Loucy (cell line): ENCODE measurements at regions not wholly inside any gene's neighbourhood (a gene's known extent, or its start where the extent isn't known, plus 50 kb on each side); places are given as distances from the start of the nearest gene placed in this dataset.

Experiments used
- H2AFZ ChIP-seq: fragments of 200-600 bp; sonication (generic); 2 replicates; pipeline ENCODE4 v1.6.0; 2016; ENCODE audit warnings: antibody characterized with exemption, mild to moderate bottlenecking, low read length, moderate library complexity
- H3F3A ChIP-seq: fragments of 200-600 bp; 2 replicates; pipeline ENCODE4 v1.6.0; 2016; ENCODE audit warnings: antibody characterized with exemption, low read depth, mild to moderate bottlenecking
- H3K27me3 ChIP-seq: fragments of 200-600 bp; sonication (generic); 2 replicates; pipeline ENCODE4 v1.6.1; 2014; ENCODE audit warnings: low read length, mild to moderate bottlenecking; ENCODE audit not compliant: insufficient read depth, poor library complexity, severe bottlenecking
- H3K36me3 ChIP-seq: fragments of 200-600 bp; sonication (generic); 2 replicates; pipeline ENCODE4 v1.6.1; 2016; ENCODE audit warnings: low read length; ENCODE audit not compliant: insufficient read depth
- H3K4me1 ChIP-seq: fragments of 200-600 bp; sonication (generic); 2 replicates; pipeline ENCODE4 v1.5.1; 2014; ENCODE audit warnings: low read length, mild to moderate bottlenecking; ENCODE audit not compliant: insufficient read depth, poor library complexity, severe bottlenecking
- H3K4me2 ChIP-seq: fragments of 200-600 bp; sonication (generic); 2 replicates; pipeline ENCODE4 v1.6.0; 2014; ENCODE audit warnings: antibody characterized with exemption, low read length, low read depth, mild to moderate bottlenecking; ENCODE audit not compliant: poor library complexity, severe bottlenecking
- H3K4me3 ChIP-seq: fragments of 200-600 bp; sonication (generic); 2 replicates; pipeline ENCODE4 v1.5.1; 2014; ENCODE audit warnings: low read length, mild to moderate bottlenecking, mixed read lengths; ENCODE audit not compliant: poor library complexity, severe bottlenecking
- H3K79me2 ChIP-seq: fragments of 200-600 bp; sonication (generic); 2 replicates; pipeline ENCODE4 v1.6.1; 2014; ENCODE audit warnings: low read length; ENCODE audit not compliant: insufficient read depth
- H3K9ac ChIP-seq: fragments of 200-600 bp; sonication (generic); 2 replicates; pipeline ENCODE4 v1.6.0; 2014; ENCODE audit warnings: mild to moderate bottlenecking, low read depth, low read length, moderate library complexity; ENCODE audit not compliant: poor library complexity, severe bottlenecking
- H3K9me2 ChIP-seq: fragments of 200-600 bp; sonication (generic); replicated peaks from 2 replicates; pipeline ENCODE4 v1.6.1; 2016; ENCODE audit warnings: low read depth, low read length, mixed read lengths
- H3K9me3 ChIP-seq: fragments of 200-600 bp; sonication (generic); 2 replicates; pipeline ENCODE4 v1.6.1; 2014; ENCODE audit warnings: mild to moderate bottlenecking, antibody characterized with exemption, low read length, low read depth; ENCODE audit not compliant: insufficient read depth
- H4K20me1 ChIP-seq: fragments of 200-600 bp; sonication (generic); 2 replicates; pipeline ENCODE4 v1.6.0; 2014; ENCODE audit warnings: antibody characterized with exemption, low read length, mild to moderate bottlenecking; ENCODE audit not compliant: insufficient read depth, poor library complexity, severe bottlenecking
- EZH2phosphoT487 ChIP-seq: fragments of 200-600 bp; IDR thresholded peaks from 2 replicates; pipeline ENCODE4 v1.6.1; 2018; ENCODE audit warnings: antibody characterized with exemption, mild to moderate bottlenecking, moderate library complexity, borderline replicate concordance
- TF ChIP-seq, protein P1 (sequence below): fragments of 200-600 bp; sonication (generic); conservative IDR thresholded peaks from 2 replicates; pipeline ENCODE4 v1.5.1; 2014; ENCODE audit warnings: mild to moderate bottlenecking, antibody characterized with exemption, low read length

- Histone ChIP-seq H3K79me2 (no peaks in the 10 kb centered on the region), H3K36me3 (no peaks in the 10 kb centered on the region), H2AFZ (no peak overlapping the region), H3K27me3 (no peaks in the 10 kb centered on the region), H3K4me3 (no peak overlapping the region), H3K4me2 (no peak overlapping the region), H4K20me1 (no peaks in the 10 kb centered on the region), H3F3A (no peaks in the 10 kb centered on the region), H3K9me3 (no peaks in the 10 kb centered on the region; the same call in 1 of the 2 replicates), H3K9me2 (no peaks in the 10 kb centered on the region), H3K9ac (no peak overlapping the region), H3K4me1 (no peaks in the 10 kb centered on the region)
- no peak for TF ChIP-seq EZH2phosphoT487
- TF ChIP-seq, protein P1, sequence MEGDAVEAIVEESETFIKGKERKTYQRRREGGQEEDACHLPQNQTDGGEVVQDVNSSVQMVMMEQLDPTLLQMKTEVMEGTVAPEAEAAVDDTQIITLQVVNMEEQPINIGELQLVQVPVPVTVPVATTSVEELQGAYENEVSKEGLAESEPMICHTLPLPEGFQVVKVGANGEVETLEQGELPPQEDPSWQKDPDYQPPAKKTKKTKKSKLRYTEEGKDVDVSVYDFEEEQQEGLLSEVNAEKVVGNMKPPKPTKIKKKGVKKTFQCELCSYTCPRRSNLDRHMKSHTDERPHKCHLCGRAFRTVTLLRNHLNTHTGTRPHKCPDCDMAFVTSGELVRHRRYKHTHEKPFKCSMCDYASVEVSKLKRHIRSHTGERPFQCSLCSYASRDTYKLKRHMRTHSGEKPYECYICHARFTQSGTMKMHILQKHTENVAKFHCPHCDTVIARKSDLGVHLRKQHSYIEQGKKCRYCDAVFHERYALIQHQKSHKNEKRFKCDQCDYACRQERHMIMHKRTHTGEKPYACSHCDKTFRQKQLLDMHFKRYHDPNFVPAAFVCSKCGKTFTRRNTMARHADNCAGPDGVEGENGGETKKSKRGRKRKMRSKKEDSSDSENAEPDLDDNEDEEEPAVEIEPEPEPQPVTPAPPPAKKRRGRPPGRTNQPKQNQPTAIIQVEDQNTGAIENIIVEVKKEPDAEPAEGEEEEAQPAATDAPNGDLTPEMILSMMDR: no peak
These were observed 1285.9 kb upstream of the CELF4 start for GRCh38 chr18:38851526-38851925.

DNA sequence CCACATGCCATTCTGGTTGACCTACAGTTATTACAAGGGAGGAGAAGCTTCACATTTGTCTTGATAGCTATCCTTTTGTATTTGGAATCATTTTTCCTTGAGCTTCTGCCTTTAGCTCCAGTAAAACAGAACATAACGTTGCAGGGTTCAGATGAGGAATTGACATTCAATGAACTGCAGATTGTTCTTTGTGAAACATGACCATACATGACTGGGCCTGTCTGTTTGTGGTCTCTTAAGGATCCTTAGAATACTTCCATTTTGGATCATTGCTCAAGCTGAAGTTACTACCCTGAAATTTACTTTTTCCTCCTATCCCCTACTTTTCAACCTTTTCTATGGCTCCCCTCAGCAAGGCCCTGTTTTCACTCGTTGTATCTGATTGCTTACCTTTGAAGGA is 1281.7 kb upstream of the CELF4 start:
- H3F3A ChIP-seq: no peaks in the 10 kb centered on the region
- no peak overlapping the region for H3K9ac ChIP-seq
- H3K9me2 ChIP-seq: no peaks in the 10 kb centered on the region
- H3K4me1 ChIP-seq: no peaks in the 10 kb centered on the region
- no peak overlapping the region for H3K4me3 ChIP-seq
- H3K36me3 ChIP-seq: no peaks in the 10 kb centered on the region
- H4K20me1 ChIP-seq: no peaks in the 10 kb centered on the region
- no peak overlapping the region for H2AFZ ChIP-seq
- TF ChIP-seq EZH2phosphoT487: no peak
- TF ChIP-seq, protein P1: no peak
- H3K27me3 ChIP-seq: no peaks in the 10 kb centered on the region
- H3K79me2 ChIP-seq: no peaks in the 10 kb centered on the region
- H3K4me2 ChIP-seq: no peak overlapping the region
- H3K9me3 ChIP-seq: no peaks in the 10 kb centered on the region

DNA sequence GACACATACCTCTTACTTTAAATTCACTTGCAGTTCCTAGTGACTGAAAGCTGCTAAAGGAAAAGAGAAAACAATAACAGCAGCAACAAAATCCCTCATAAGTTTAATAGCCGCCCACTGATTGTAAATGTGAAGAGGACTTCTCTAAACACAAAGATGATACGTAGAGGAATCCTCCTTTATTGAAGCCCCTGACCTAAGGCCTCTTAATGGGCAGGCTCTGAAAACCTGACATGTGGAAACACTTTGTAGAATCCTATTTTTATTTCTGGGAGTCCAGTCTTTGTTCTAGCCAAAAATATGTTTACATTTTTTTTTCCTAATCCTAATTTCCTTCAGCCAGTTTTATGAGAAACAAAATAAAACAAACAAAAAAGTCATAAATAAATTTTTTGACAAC is 1277.7 kb upstream of the CELF4 start:
- H3K36me3 ChIP-seq: no peaks in the 10 kb centered on the region
- no peaks in the 10 kb centered on the region for H3K4me1 ChIP-seq

More for the DNA sequence above, 1277.7 kb upstream of the CELF4 start:
- H3K9ac ChIP-seq: no peak overlapping the region
- H3K9me3 ChIP-seq: no peaks in the 10 kb centered on the region
- no peaks in the 10 kb centered on the region for H3F3A ChIP-seq
- TF ChIP-seq EZH2phosphoT487: no peak
- TF ChIP-seq, protein P1: no peak
- H4K20me1 ChIP-seq: no peaks in the 10 kb centered on the region
- no peak overlapping the region for H3K4me2 ChIP-seq
- no peaks in the 10 kb centered on the region for H3K9me2 ChIP-seq
- H3K27me3 ChIP-seq: no peaks in the 10 kb centered on the region
- no peak overlapping the region for H3K4me3 ChIP-seq
- H2AFZ ChIP-seq: no peak overlapping the region
- no peaks in the 10 kb centered on the region for H3K79me2 ChIP-seq
